ENCODE measurements at regions not wholly inside any gene's neighbourhood (a gene's known extent, or its start where the extent isn't known, plus 50 kb on each side); places are given as distances from the start of the nearest gene placed in this dataset.

DNA sequence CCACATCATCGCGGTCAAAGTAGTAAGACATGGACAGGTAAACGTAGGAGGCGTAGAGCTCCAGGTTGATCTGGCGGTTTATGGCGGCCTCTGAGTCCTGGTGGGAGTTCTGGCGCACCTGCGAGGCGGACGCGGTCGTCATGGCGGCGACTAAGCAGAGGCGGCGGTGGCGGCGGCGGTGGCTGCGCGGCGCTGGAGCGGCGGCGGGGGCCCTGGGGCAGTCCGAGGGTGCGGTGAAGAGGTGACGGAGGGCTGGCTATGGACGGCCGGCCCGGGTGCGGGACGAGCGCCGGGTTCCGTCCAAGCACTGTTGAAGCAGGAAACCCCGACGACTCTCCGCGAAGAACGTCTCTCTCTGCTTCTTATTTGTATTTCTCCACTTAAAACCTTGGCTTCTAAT, 484.3 kb upstream of the SGCG start:
- POLR2A ChIA-PET, result no interaction called here
- no peak for DNase-seq
- CTCF ChIA-PET, result no interaction called here
- H3K36me3 ChIP-seq (ENCODE audit: control insufficient read depth in 4 of 4, insufficient read depth in 4 of 4, low read length in 3 of 4), result no peaks in the 10 kb centered on the region
- WGBS (ENCODE audit: insufficient coverage), result 74% methylated on average over 38 of the region's 41 CpGs
- H3K27ac ChIP-seq (ENCODE audit: insufficient read depth in 1 of 2, low read depth in 1 of 2, low read length in 2 of 2, poor library complexity in 1 of 2, severe bottlenecking in 2 of 2), result no peak overlapping the region
- H3K9me3 ChIP-seq (ENCODE audit: control extremely low read depth in 1 of 5, control insufficient read depth in 4 of 5, insufficient read depth in 2 of 5, low read depth in 1 of 5, low read length in 4 of 5), result peaks cover 0 to 7% (median 0%) of the 10 kb centered on the region in 5 experiments
- H3K4me3 ChIP-seq (ENCODE audit: control insufficient read depth in 1 of 7, extremely low read depth in 1 of 7, insufficient read depth in 4 of 7, low read depth in 2 of 7, low read length in 6 of 7), result no peak overlapping the region
- peaks cover 0 to 1% (median 0%) of the 10 kb centered on the region in 5 experiments for H3K27me3 ChIP-seq (replicated peaks in 2 of 5; ENCODE audit: control insufficient read depth in 4 of 5, insufficient read depth in 5 of 5, low read length in 4 of 5)
- no peaks in the 10 kb centered on the region for H3K4me1 ChIP-seq (ENCODE audit: control extremely low read depth in 1 of 4, control insufficient read depth in 4 of 4, insufficient read depth in 4 of 4, low read length in 3 of 4)

DNA sequence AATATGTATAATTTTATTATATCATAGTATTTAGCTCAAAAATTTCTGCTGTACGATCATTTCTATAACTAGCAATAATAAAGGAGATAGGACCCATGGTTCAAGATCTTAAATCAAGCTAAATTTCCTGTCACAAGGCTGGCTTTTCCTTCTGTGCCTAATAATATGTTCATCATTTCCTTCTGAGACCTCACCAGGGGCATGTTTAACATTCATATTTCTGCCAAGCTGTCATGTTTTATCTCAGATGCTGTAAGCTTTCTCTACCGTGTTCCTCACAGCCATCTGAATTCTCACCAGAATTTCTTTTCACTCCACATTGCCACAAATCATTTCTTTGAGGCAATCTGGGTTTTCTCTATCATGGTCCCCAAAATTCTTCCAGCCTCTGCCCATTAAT, 482.3 kb upstream of the SGCG start:
- H3K4me3 ChIP-seq (ENCODE audit: control insufficient read depth in 1 of 7, extremely low read depth in 1 of 7, insufficient read depth in 4 of 7, low read depth in 2 of 7, low read length in 6 of 7), result no peak overlapping the region
- H3K27ac ChIP-seq (ENCODE audit: insufficient read depth in 1 of 2, low read depth in 1 of 2, low read length in 2 of 2, poor library complexity in 1 of 2, severe bottlenecking in 2 of 2), result no peak overlapping the region

DNA sequence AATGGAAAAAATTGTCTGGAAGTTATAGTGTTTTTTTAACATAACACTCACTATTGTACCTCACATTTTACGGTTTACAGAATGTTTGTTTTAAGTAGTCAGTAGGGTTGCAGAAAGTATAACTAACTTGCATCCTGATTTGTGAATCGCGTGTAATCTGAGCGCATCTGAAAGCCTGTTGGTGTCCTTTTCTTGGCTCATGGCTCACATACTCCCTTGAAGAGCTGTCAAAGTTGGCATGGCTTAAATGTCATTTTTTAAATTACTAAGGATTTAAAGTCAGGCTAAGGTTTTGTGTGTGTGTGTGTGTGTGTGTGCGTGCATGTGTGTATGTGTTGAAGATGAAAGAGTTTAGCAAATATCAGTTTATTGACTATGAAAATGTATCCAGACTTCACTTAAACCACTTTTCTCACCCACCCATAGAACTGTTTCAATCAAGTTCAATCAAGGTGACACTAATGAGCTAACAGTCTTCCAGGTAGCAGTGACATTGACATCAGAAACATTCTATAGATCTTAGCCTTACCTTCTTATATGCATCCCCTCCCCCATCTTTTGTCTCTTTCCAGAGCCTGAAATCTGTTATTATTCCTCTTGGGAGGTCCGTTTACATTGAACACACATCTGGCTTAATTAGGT, 480.4 kb upstream of the SGCG start:
- Histone ChIP-seq H3K36me3 (ENCODE audit: control insufficient read depth in 4 of 4, insufficient read depth in 4 of 4, low read length in 3 of 4) (no peaks in the 10 kb centered on the region), H3K9me3 (ENCODE audit: control extremely low read depth in 1 of 5, control insufficient read depth in 4 of 5, insufficient read depth in 2 of 5, low read depth in 1 of 5, low read length in 4 of 5) (peaks cover 0 to 1% (median 0%) of the 10 kb centered on the region in 5 experiments), H3K4me1 (ENCODE audit: control extremely low read depth in 1 of 4, control insufficient read depth in 4 of 4, insufficient read depth in 4 of 4, low read length in 3 of 4) (no peaks in the 10 kb centered on the region), H3K4me3 (ENCODE audit: control insufficient read depth in 1 of 7, extremely low read depth in 1 of 7, insufficient read depth in 4 of 7, low read depth in 2 of 7, low read length in 6 of 7) (no peak overlapping the region), H3K27me3 (replicated peaks in 2 of 5; ENCODE audit: control insufficient read depth in 4 of 5, insufficient read depth in 5 of 5, low read length in 4 of 5) (peaks cover 0 to 1% (median 0%) of the 10 kb centered on the region in 5 experiments), H3K27ac (ENCODE audit: insufficient read depth in 1 of 2, low read depth in 1 of 2, low read length in 2 of 2, poor library complexity in 1 of 2, severe bottlenecking in 2 of 2) (no peak overlapping the region)
- ChIA-PET POLR2A (no interaction called here), CTCF (no interaction called here)
- no peak for DNase-seq
- 93% methylated on average over 5 of the region's 6 CpGs for WGBS (ENCODE audit: insufficient coverage)

More for the DNA sequence above, 482.3 kb upstream of the SGCG start:
- DNase-seq, result no peak
- no peaks in the 10 kb centered on the region for H3K4me1 ChIP-seq (ENCODE audit: control extremely low read depth in 1 of 4, control insufficient read depth in 4 of 4, insufficient read depth in 4 of 4, low read length in 3 of 4)
- peaks cover 0 to 4% (median 0%) of the 10 kb centered on the region in 5 experiments for H3K9me3 ChIP-seq (ENCODE audit: control extremely low read depth in 1 of 5, control insufficient read depth in 4 of 5, insufficient read depth in 2 of 5, low read depth in 1 of 5, low read length in 4 of 5)
- 53% methylated on average over 1 of the region's 2 CpGs for WGBS (ENCODE audit: insufficient coverage)
- peaks cover 0 to 1% (median 0%) of the 10 kb centered on the region in 5 experiments for H3K27me3 ChIP-seq (replicated peaks in 2 of 5; ENCODE audit: control insufficient read depth in 4 of 5, insufficient read depth in 5 of 5, low read length in 4 of 5)
- H3K36me3 ChIP-seq (ENCODE audit: control insufficient read depth in 4 of 4, insufficient read depth in 4 of 4, low read length in 3 of 4), result no peaks in the 10 kb centered on the region
- ChIA-PET CTCF (no interaction called here), POLR2A (no interaction called here)

DNA sequence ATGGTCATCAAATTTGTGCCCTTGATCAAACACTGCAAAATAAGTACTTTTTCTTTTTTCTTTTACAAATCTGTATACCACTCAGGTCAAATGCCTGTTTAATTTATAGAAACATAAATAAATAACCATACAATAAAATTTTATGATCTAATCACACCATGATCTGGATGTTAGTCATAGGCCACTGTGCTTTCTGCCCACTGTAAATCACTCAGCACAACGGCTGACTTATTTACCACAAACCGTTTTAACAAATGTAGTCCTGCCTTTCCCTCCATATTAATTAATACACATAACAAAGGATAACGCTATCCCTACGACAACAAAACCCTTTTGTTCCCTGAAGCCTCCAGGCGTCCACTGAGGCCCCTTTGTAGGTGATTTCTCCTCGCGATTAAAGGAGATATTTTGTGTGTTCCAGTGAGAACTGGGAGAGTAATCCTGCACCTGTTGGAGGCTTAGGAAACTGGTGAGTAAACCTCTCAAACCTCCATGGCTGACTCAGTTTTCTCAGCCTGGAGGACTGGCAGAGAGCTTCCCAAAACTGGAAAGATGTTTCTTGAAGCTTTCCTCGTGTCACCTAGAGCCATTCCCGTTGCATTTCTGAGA, 477.1 kb upstream of the SGCG start:
- Histone ChIP-seq H3K4me3 (ENCODE audit: control insufficient read depth in 1 of 7, extremely low read depth in 1 of 7, insufficient read depth in 4 of 7, low read depth in 2 of 7, low read length in 6 of 7) (no peak overlapping the region), H3K36me3 (ENCODE audit: control insufficient read depth in 4 of 4, insufficient read depth in 4 of 4, low read length in 3 of 4) (no peaks in the 10 kb centered on the region), H3K9me3 (ENCODE audit: control extremely low read depth in 1 of 5, control insufficient read depth in 4 of 5, insufficient read depth in 2 of 5, low read depth in 1 of 5, low read length in 4 of 5) (no peaks in the 10 kb centered on the region), H3K27me3 (replicated peaks in 2 of 5; ENCODE audit: control insufficient read depth in 4 of 5, insufficient read depth in 5 of 5, low read length in 4 of 5) (no peaks in the 10 kb centered on the region), H3K4me1 (ENCODE audit: control extremely low read depth in 1 of 4, control insufficient read depth in 4 of 4, insufficient read depth in 4 of 4, low read length in 3 of 4) (no peaks in the 10 kb centered on the region), H3K27ac (ENCODE audit: insufficient read depth in 1 of 2, low read depth in 1 of 2, low read length in 2 of 2, poor library complexity in 1 of 2, severe bottlenecking in 2 of 2) (no peak overlapping the region)
- 93% methylated on average over 6 of the region's 9 CpGs for WGBS (ENCODE audit: insufficient coverage)
- ChIA-PET POLR2A (interaction anchor here (0.6 kb wide), 1 partner anchor 31 kb away, joined by 3 read pairs; no protein-coding TSS in a partner anchor), CTCF (interaction anchor here (1.2 kb wide), 1 partner anchor 8 kb away, joined by 3 read pairs; no protein-coding TSS in a partner anchor)
- DNase-seq, result no peak

DNA sequence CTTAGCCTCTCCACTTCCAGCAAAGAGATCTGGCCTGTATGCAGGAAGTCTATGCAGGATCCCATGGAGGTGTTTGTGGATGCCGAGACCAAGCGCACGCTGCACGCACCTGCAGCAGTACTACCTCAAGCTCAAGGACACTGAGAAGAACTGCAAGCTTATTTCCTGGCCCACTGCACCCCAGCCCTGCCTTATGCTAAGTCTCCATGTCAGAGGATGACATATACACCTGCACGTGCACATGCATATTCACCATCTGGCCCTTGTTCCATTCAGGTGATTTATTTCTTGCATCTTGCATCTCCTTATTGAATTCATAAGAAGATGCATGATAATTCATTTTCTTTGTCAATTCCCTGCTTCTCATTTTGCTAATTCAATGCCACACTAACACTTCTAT, 472.8 kb upstream of the SGCG start:
- Histone ChIP-seq H3K27ac (ENCODE audit: insufficient read depth in 1 of 2, low read depth in 1 of 2, low read length in 2 of 2, poor library complexity in 1 of 2, severe bottlenecking in 2 of 2) (no peak overlapping the region), H3K4me3 (ENCODE audit: control insufficient read depth in 1 of 7, extremely low read depth in 1 of 7, insufficient read depth in 4 of 7, low read depth in 2 of 7, low read length in 6 of 7) (no peak overlapping the region), H3K36me3 (ENCODE audit: control insufficient read depth in 4 of 4, insufficient read depth in 4 of 4, low read length in 3 of 4) (no peaks in the 10 kb centered on the region), H3K4me1 (ENCODE audit: control extremely low read depth in 1 of 4, control insufficient read depth in 4 of 4, insufficient read depth in 4 of 4, low read length in 3 of 4) (no peaks in the 10 kb centered on the region), H3K27me3 (replicated peaks in 2 of 5; ENCODE audit: control insufficient read depth in 4 of 5, insufficient read depth in 5 of 5, low read length in 4 of 5) (no peaks in the 10 kb centered on the region), H3K9me3 (ENCODE audit: control extremely low read depth in 1 of 5, control insufficient read depth in 4 of 5, insufficient read depth in 2 of 5, low read depth in 1 of 5, low read length in 4 of 5) (no peaks in the 10 kb centered on the region)
- ChIA-PET CTCF (no interaction called here), POLR2A (no interaction called here)
- WGBS (ENCODE audit: insufficient coverage), result 92% methylated on average over 5 of the region's 5 CpGs
- no peak for DNase-seq

DNA sequence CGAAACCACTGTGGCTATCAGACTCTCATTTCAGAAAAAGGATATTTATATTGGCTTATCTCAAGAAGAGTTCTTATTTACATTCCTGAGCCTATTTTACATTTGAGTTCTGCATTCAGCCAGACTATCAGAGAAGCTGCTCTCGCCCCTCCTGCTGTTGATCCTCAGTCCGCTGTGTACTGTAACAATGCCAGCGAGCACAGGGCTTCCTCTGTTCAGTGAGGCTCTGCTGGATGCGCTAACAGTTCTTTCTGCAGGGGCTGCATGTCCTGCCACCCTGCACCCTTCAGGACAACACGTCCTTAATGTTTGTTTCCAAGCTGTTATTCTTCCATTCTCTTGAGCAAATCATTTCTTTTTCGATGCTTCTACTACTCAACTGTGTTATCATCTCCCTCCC, 463.7 kb upstream of the SGCG start:
- no peak overlapping the region for H3K27ac ChIP-seq (ENCODE audit: insufficient read depth in 1 of 2, low read depth in 1 of 2, low read length in 2 of 2, poor library complexity in 1 of 2, severe bottlenecking in 2 of 2)
- DNase-seq, result no peak
- ChIA-PET CTCF (no interaction called here), POLR2A (no interaction called here)
- H3K27me3 ChIP-seq (replicated peaks in 2 of 5; ENCODE audit: control insufficient read depth in 4 of 5, insufficient read depth in 5 of 5, low read length in 4 of 5), result no peaks in the 10 kb centered on the region
- no peak overlapping the region for H3K4me3 ChIP-seq (ENCODE audit: control insufficient read depth in 1 of 7, extremely low read depth in 1 of 7, insufficient read depth in 4 of 7, low read depth in 2 of 7, low read length in 6 of 7)
- H3K36me3 ChIP-seq (ENCODE audit: control insufficient read depth in 4 of 4, insufficient read depth in 4 of 4, low read length in 3 of 4), result no peaks in the 10 kb centered on the region
- WGBS (ENCODE audit: insufficient coverage), result 87% methylated on average over 6 of the region's 7 CpGs
- H3K9me3 ChIP-seq (ENCODE audit: control extremely low read depth in 1 of 5, control insufficient read depth in 4 of 5, insufficient read depth in 2 of 5, low read depth in 1 of 5, low read length in 4 of 5), result no peaks in the 10 kb centered on the region
- H3K4me1 ChIP-seq (ENCODE audit: control extremely low read depth in 1 of 4, control insufficient read depth in 4 of 4, insufficient read depth in 4 of 4, low read length in 3 of 4), result no peaks in the 10 kb centered on the region

DNA sequence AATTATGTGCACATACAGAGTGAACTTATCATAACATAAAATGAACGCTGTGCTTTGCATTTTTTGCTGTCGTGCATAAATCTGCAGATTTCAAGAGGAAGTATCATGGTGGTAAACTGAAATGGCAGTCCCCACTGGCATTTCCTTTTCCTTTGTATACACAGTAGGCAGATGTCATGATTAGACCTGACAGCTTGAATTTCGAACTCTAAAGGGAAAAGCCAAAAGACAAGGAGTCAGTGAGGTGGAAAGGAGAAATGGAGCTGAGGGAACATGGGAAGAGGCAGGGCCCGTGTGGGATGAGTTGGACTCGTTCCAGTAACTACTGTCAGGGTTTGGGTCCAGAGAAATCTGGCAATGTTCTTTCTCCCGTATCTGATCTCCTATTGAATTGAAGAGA, 454.1 kb upstream of the SGCG start:
- peaks cover 0 to 2% (median 0%) of the 10 kb centered on the region in 5 experiments for H3K27me3 ChIP-seq (replicated peaks in 2 of 5; ENCODE audit: control insufficient read depth in 4 of 5, insufficient read depth in 5 of 5, low read length in 4 of 5)
- peaks cover 0 to 6% (median 0%) of the 10 kb centered on the region in 5 experiments for H3K9me3 ChIP-seq (ENCODE audit: control extremely low read depth in 1 of 5, control insufficient read depth in 4 of 5, insufficient read depth in 2 of 5, low read depth in 1 of 5, low read length in 4 of 5)
- H3K27ac ChIP-seq (ENCODE audit: insufficient read depth in 1 of 2, low read depth in 1 of 2, low read length in 2 of 2, poor library complexity in 1 of 2, severe bottlenecking in 2 of 2), result no peak overlapping the region
- no peaks in the 10 kb centered on the region for H3K36me3 ChIP-seq (ENCODE audit: control insufficient read depth in 4 of 4, insufficient read depth in 4 of 4, low read length in 3 of 4)
- no peak overlapping the region for H3K4me3 ChIP-seq (ENCODE audit: control insufficient read depth in 1 of 7, extremely low read depth in 1 of 7, insufficient read depth in 4 of 7, low read depth in 2 of 7, low read length in 6 of 7)
- ChIA-PET POLR2A (no interaction called here), CTCF (no interaction called here)
- WGBS (ENCODE audit: insufficient coverage), result 68% methylated on average over 4 of the region's 6 CpGs
- no peak for DNase-seq
- H3K4me1 ChIP-seq (ENCODE audit: control extremely low read depth in 1 of 4, control insufficient read depth in 4 of 4, insufficient read depth in 4 of 4, low read length in 3 of 4), result no peaks in the 10 kb centered on the region

All from common myeloid progenitor, CD34-positive (primary cell).